ENCODE measurements at regions not wholly inside any gene's neighbourhood (a gene's known extent, or its start where the extent isn't known, plus 50 kb on each side); places are given as distances from the start of the nearest gene placed in this dataset.
"Not testable (repeated sequence)": the region's sequence is repeated elsewhere in the genome, so short reads cannot be mapped to it uniquely, and the experiment has no call there.

- no peak for TF ChIP-seq CTCF (IDR thresholded peaks at IDR 0.05; ENCODE audit: borderline replicate concordance)
- Histone ChIP-seq H3K36me3 (no peaks in the 10 kb centered on the region), H3K4me1 (no peaks in the 10 kb centered on the region), H3K4me3 (no peak overlapping the region), H3K9me3 (replicated peaks) (peaks cover 6% of the 10 kb centered on the region), H3K27ac (replicated peaks) (no peak overlapping the region), H3K27me3 (ENCODE audit: low read depth) (no peaks in the 10 kb centered on the region)
- DNase-seq, result no peak
- intact Hi-C loops (cut with micrococcal nuclease), result no loop called here
Observed at GRCh38 chr18:64674694-64675093, 525.8 kb upstream of the LINC00305 start.

- intact Hi-C loops (cut with micrococcal nuclease); H3K27ac ChIP-seq (replicated peaks); DNase-seq: not testable (repeated sequence)
Observed at GRCh38 chr18:64671293-64671692, 522.4 kb upstream of the LINC00305 start.

GRCh38 chr18:64668461-64668962 lies 519.6 kb upstream of the LINC00305 start:
- intact Hi-C loops (cut with micrococcal nuclease), result no loop called here
- H3K27ac ChIP-seq (replicated peaks), result no peak overlapping the region
- H3K36me3 ChIP-seq, result no peaks in the 10 kb centered on the region
- DNase-seq, result no peak
- no peaks in the 10 kb centered on the region for H3K27me3 ChIP-seq (ENCODE audit: low read depth)
- TF ChIP-seq CTCF (IDR thresholded peaks at IDR 0.05; ENCODE audit: borderline replicate concordance), result no peak
- no peaks in the 10 kb centered on the region for H3K4me1 ChIP-seq
- H3K4me3 ChIP-seq, result no peak overlapping the region
- H3K9me3 ChIP-seq (replicated peaks), result peaks cover 6% of the 10 kb centered on the region

More at GRCh38 chr18:64671293-64671692, 522.4 kb upstream of the LINC00305 start:
- not testable (repeated sequence) for H3K4me3 ChIP-seq; H3K9me3 ChIP-seq (replicated peaks); H3K36me3 ChIP-seq; H3K4me1 ChIP-seq; H3K27me3 ChIP-seq (ENCODE audit: low read depth)

- no peaks in the 10 kb centered on the region for H3K27me3 ChIP-seq (ENCODE audit: low read depth)
- no peaks in the 10 kb centered on the region for H3K9me3 ChIP-seq (replicated peaks)
- no peak overlapping the region for H3K27ac ChIP-seq (replicated peaks)
- no peak for TF ChIP-seq CTCF (IDR thresholded peaks at IDR 0.05; ENCODE audit: borderline replicate concordance)
- no peaks in the 10 kb centered on the region for H3K4me1 ChIP-seq
- intact Hi-C loops (cut with micrococcal nuclease), result no loop called here
- no peak for DNase-seq
- no peak overlapping the region for H3K4me3 ChIP-seq
- H3K36me3 ChIP-seq, result no peaks in the 10 kb centered on the region
Observed at GRCh38 chr18:64663086-64663485, 514.2 kb upstream of the LINC00305 start.

- no peak for DNase-seq
- Histone ChIP-seq H3K27ac (replicated peaks) (no peak overlapping the region), H3K4me3 (no peak overlapping the region), H3K27me3 (ENCODE audit: low read depth) (no peaks in the 10 kb centered on the region), H3K9me3 (replicated peaks) (no peaks in the 10 kb centered on the region), H3K4me1 (no peaks in the 10 kb centered on the region), H3K36me3 (no peaks in the 10 kb centered on the region)
- no peak for TF ChIP-seq CTCF (IDR thresholded peaks at IDR 0.05; ENCODE audit: borderline replicate concordance)
- intact Hi-C loops (cut with micrococcal nuclease), result no loop called here
Observed at GRCh38 chr18:64659196-64659595, 510.3 kb upstream of the LINC00305 start.

- H3K27me3 ChIP-seq (ENCODE audit: low read depth), result no peaks in the 10 kb centered on the region
- H3K4me3 ChIP-seq, result no peak overlapping the region
- intact Hi-C loops (cut with micrococcal nuclease), result no loop called here
- H3K9me3 ChIP-seq (replicated peaks), result no peaks in the 10 kb centered on the region
- TF ChIP-seq CTCF (IDR thresholded peaks at IDR 0.05; ENCODE audit: borderline replicate concordance), result no peak
- H3K27ac ChIP-seq (replicated peaks), result no peak overlapping the region
- no peak for DNase-seq
- no peaks in the 10 kb centered on the region for H3K4me1 ChIP-seq
- no peaks in the 10 kb centered on the region for H3K36me3 ChIP-seq
Observed at GRCh38 chr18:64653068-64653467, 504.2 kb upstream of the LINC00305 start.
